A673 (cell line): ENCODE measurements at regions not wholly inside any gene's neighbourhood (a gene's known extent, or its start where the extent isn't known, plus 50 kb on each side); places are given as distances from the start of the nearest gene placed in this dataset.
"Not testable (repeated sequence)": the region's sequence is repeated elsewhere in the genome, so short reads cannot be mapped to it uniquely, and the experiment has no call there.

Source experiments
- BruUV-seq: library from RNA; stranded (reverse); fragments of 400-500 nt; replicated peaks from 2 replicates; lab custom pipeline; 2021; lab: Mats Ljungman, UMichigan
- CTCF ChIA-PET: fragments of 300-600 bp; sonication (Branson Sonifier 250); formaldehyde crosslinking; loops from one replicate; lab custom pipeline; 2022; ENCODE audit warnings: antibody characterized with exemption; lab: Charles Lee
- POLR2A ChIA-PET: fragments of 300-600 bp; sonication (Branson Sonifier 250); formaldehyde crosslinking; loops from one replicate; lab custom pipeline; 2022; ENCODE audit warnings: antibody characterized with exemption; ENCODE audit not compliant: low non-redundant PET; lab: Charles Lee
- DNase-seq: peaks from one replicate; pipeline ENCODE4 v3.0.0-alpha.2; 2015; ENCODE audit warnings: low spot score
- H3K27ac ChIP-seq: fragments of 200-600 bp; sonication (generic); 2 replicates; pipeline ENCODE4 v1.5.1; 2016; ENCODE audit warnings: mixed run types, low read depth, mild to moderate bottlenecking, mixed read lengths, antibody characterized with exemption, low read length; ENCODE audit not compliant: poor library complexity, severe bottlenecking
- H3K27me3 ChIP-seq: fragments of 200-600 bp; sonication (generic); replicated peaks from 2 replicates; pipeline ENCODE4 v1.6.1; 2017; ENCODE audit warnings: mixed run types, low read depth, mild to moderate bottlenecking, mixed read lengths, antibody characterized with exemption, low read length; ENCODE audit not compliant: insufficient read depth, poor library complexity
- H3K36me3 ChIP-seq: fragments of 200-600 bp; sonication (generic); 2 replicates; pipeline ENCODE4 v1.6.1; 2016; ENCODE audit warnings: mixed run types, mild to moderate bottlenecking, mixed read lengths, antibody characterized with exemption, low read length; ENCODE audit not compliant: insufficient read depth, poor library complexity, severe bottlenecking
- H3K4me1 ChIP-seq: fragments of 200-600 bp; sonication (generic); 2 replicates; pipeline ENCODE4 v1.6.1; 2017; ENCODE audit warnings: mixed run types, mild to moderate bottlenecking, mixed read lengths, antibody characterized with exemption, low read length; ENCODE audit not compliant: insufficient read depth, poor library complexity, severe bottlenecking
- H3K4me3 ChIP-seq: fragments of 200-600 bp; sonication (generic); 2 replicates; pipeline ENCODE4 v1.5.1; 2016; ENCODE audit warnings: low read depth, mixed run types, mild to moderate bottlenecking, mixed read lengths, low read length; ENCODE audit not compliant: poor library complexity, severe bottlenecking
- H3K9me3 ChIP-seq: fragments of 200-600 bp; sonication (generic); 2 replicates; pipeline ENCODE4 v1.6.1; 2016; ENCODE audit warnings: mixed run types, low read depth, mild to moderate bottlenecking, mixed read lengths, antibody characterized with exemption, low read length; ENCODE audit not compliant: poor library complexity, severe bottlenecking
- EZH2 ChIP-seq: fragments of 200-600 bp; sonication (generic); IDR thresholded peaks from 2 replicates; pipeline ENCODE4 v1.6.1; 2017; ENCODE audit warnings: borderline replicate concordance, low read depth, mild to moderate bottlenecking, mixed read lengths, antibody characterized with exemption, low read length; ENCODE audit not compliant: poor library complexity, severe bottlenecking
- intact Hi-C: fragments of 100-400 bp; cut with micrococcal nuclease; formaldehyde crosslinking; loops from one replicate; pipeline ENCODE4 v1.10.0; 2022; ENCODE audit not compliant: unreplicated experiment
- TF ChIP-seq, protein P1 (sequence below): fragments of 300-800, 200-600 bp; sonication (generic); conservative IDR thresholded peaks from 2 replicates; pipeline ENCODE4 v1.5.1; 2017; ENCODE audit warnings: low read depth, mild to moderate bottlenecking, antibody characterized with exemption, low read length, moderate library complexity, mixed read lengths

DNA sequence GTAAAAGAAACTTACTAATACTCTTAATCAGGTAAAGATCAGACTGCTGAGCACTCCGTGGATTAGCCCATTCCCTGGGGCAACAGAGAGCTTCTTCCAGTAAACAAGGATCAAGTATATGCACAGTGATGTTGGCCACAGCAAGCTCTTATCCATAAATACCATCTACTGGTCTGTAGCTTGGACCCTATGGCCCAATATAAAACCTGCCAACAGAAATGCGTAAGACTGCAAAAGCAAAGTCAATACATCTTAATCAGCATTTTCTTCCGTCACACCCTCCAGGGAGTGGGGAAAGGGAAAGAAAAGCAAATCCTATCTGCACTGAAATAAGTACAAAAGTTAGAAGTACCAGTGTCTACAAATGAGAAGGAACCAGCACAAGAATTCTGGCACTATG lies 1082.1 kb downstream of the ZPLD1 start:
- Histone ChIP-seq H3K9me3 (peaks cover 13% of the 10 kb centered on the region), H3K4me3 (no peak overlapping the region), H3K27me3 (no peaks in the 10 kb centered on the region), H3K36me3 (no peaks in the 10 kb centered on the region), H3K4me1 (no peaks in the 10 kb centered on the region), H3K27ac (no peak overlapping the region)
- CTCF ChIA-PET: no interaction called here
- no peak for DNase-seq
- TF ChIP-seq EZH2: no peak
- TF ChIP-seq, protein P1, sequence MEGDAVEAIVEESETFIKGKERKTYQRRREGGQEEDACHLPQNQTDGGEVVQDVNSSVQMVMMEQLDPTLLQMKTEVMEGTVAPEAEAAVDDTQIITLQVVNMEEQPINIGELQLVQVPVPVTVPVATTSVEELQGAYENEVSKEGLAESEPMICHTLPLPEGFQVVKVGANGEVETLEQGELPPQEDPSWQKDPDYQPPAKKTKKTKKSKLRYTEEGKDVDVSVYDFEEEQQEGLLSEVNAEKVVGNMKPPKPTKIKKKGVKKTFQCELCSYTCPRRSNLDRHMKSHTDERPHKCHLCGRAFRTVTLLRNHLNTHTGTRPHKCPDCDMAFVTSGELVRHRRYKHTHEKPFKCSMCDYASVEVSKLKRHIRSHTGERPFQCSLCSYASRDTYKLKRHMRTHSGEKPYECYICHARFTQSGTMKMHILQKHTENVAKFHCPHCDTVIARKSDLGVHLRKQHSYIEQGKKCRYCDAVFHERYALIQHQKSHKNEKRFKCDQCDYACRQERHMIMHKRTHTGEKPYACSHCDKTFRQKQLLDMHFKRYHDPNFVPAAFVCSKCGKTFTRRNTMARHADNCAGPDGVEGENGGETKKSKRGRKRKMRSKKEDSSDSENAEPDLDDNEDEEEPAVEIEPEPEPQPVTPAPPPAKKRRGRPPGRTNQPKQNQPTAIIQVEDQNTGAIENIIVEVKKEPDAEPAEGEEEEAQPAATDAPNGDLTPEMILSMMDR: no peak
- intact Hi-C loops: no loop called here
- POLR2A ChIA-PET: no interaction called here
- BruUV-seq: no TSS peak

DNA sequence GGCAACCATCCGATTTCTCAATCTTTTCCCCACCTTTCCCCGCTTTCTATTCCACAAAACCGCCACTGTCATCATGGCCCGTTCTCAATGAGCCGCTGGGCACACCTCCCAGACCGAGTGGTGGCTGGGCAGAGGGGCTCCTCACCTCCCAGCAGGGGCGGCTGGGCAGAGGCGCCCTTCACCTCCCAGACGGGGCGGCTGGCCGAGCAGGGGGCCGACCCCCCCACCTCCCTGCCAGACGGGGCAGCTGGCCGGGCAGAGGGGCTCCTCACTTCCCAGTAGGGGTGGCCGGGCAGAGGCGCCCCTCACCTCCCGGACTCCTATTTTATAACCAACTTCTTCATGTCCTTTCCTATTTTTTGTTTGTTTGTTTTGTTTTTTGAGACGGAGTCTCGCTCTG lies 1096.5 kb downstream of the ZPLD1 start:
- H3K4me3 ChIP-seq, CTCF ChIA-PET, intact Hi-C loops, H3K36me3 ChIP-seq, H3K27ac ChIP-seq, H3K4me1 ChIP-seq, H3K27me3 ChIP-seq, POLR2A ChIA-PET, BruUV-seq, H3K9me3 ChIP-seq, DNase-seq: not testable (repeated sequence)

DNA sequence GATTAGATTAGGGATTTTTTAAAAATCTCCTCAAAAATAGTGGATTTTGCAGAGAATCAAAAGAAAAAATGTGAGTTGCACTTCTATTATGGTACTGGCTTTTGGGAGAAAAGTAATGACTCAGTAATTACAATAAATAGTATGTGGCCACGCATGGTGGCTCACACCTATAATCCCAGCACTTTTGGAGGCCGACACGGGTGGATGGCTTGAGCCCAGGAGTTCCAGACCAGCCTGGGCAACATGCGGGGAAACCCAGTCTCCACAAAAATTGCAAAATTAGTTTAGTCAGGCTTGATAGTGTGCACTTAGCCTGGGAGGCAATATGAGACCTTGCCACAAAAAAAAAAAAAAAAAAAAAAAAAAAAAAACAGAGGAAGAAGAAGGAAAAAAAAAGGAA lies 1098.2 kb downstream of the ZPLD1 start:
- no peaks in the 10 kb centered on the region for H3K9me3 ChIP-seq
- H3K4me1 ChIP-seq: peaks cover 11% of the 10 kb centered on the region
- TF ChIP-seq, protein P1: no peak
- TF ChIP-seq EZH2: no peak
- no peak overlapping the region for H3K4me3 ChIP-seq
- POLR2A ChIA-PET: no interaction called here
- CTCF ChIA-PET: no interaction called here
- no TSS peak for BruUV-seq
- intact Hi-C loops: no loop called here
- H3K27me3 ChIP-seq: no peaks in the 10 kb centered on the region
- no peak overlapping the region for H3K27ac ChIP-seq
- no peak for DNase-seq
- H3K36me3 ChIP-seq: no peaks in the 10 kb centered on the region

DNA sequence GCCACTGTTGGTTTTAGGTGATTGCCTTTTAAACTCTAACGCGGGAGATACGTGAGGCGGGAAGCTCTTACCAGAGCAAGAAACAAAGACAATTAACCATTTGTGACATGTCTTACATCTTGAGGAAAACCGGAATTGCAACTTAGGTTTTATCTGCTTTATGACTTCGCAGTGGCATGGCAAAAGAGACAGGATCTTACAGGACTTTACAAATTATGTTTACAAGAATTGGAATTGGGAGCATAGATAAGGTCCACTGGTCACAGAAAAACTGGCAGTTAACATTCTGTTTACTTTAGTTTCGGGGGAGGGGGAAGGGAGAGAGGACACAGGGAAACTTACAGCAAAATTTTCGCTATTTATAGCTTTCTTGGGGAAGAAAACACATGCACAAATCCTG lies 1119.6 kb downstream of the ZPLD1 start:
- H3K27ac ChIP-seq: no peak overlapping the region
- POLR2A ChIA-PET: no interaction called here
- no peaks in the 10 kb centered on the region for H3K9me3 ChIP-seq
- no TSS peak for BruUV-seq
- TF ChIP-seq EZH2: no peak
- TF ChIP-seq, protein P1: no peak
- no peaks in the 10 kb centered on the region for H3K4me1 ChIP-seq
- CTCF ChIA-PET: no interaction called here
- no peaks in the 10 kb centered on the region for H3K27me3 ChIP-seq
- DNase-seq: no peak
- H3K36me3 ChIP-seq: no peaks in the 10 kb centered on the region
- no peak overlapping the region for H3K4me3 ChIP-seq
- intact Hi-C loops: no loop called here

DNA sequence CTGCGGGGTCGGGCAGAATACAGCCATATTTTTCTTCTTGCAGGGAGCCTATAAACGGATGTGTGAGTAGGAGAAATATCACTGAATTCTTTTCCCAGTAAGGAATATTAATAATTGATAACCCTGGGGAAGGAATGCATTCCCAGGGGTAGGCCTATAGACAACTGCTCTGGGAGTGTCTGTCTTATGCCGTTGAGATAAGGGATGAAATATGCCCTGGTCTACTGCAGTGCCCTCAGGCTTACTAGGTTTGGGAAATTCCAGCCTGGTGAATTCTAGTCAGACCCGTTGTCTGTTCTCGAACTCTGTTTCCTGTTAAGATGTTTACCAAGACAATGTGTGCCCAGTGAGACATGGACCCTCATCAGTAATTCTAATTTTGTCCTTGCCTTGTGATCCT lies 1129.3 kb downstream of the ZPLD1 start:
- BruUV-seq, CTCF ChIA-PET: not testable (repeated sequence)

More for the DNA sequence above, 1129.3 kb downstream of the ZPLD1 start:
- DNase-seq, H3K4me1 ChIP-seq, H3K27ac ChIP-seq, H3K36me3 ChIP-seq, H3K27me3 ChIP-seq, intact Hi-C loops, H3K9me3 ChIP-seq, H3K4me3 ChIP-seq, POLR2A ChIA-PET: not testable (repeated sequence)
